ENCODE measurements at regions not wholly inside any gene's neighbourhood (a gene's known extent, or its start where the extent isn't known, plus 50 kb on each side); places are given as distances from the start of the nearest gene placed in this dataset.

DNA sequence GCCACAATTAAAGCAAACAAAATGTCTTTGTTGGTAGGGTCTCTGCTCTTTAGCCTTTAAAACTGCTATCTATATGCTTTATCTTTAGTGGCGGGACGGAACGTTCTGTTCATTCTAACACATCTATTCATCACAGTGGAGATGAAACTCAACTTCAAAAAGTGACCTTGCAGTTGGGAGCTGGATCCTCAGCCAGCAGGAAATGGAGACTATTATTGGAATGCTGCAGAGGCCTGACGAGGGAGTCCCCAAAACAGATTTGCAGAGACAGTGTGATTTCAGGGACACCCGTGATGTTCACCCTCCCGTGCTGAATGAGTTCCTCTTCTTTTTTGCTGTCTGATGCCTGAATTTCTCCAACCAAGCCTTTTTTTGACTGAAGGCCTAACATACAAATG, 306.0 kb upstream of the SHH start:
- Histone ChIP-seq H3K27me3 (ENCODE audit: insufficient read depth, poor library complexity, severe bottlenecking) (no peaks in the 10 kb centered on the region), H3K9me3 (ENCODE audit: severe bottlenecking) (no peaks in the 10 kb centered on the region), H3K4me1 (ENCODE audit: insufficient read depth, poor library complexity, severe bottlenecking) (no peaks in the 10 kb centered on the region), H3K4me3 (ENCODE audit: severe bottlenecking) (no peak overlapping the region), H3K36me3 (ENCODE audit: low read depth) (no peaks in the 10 kb centered on the region), H3K27ac (ENCODE audit: poor library complexity, severe bottlenecking) (no peak overlapping the region)
- TF ChIP-seq, protein P1, sequence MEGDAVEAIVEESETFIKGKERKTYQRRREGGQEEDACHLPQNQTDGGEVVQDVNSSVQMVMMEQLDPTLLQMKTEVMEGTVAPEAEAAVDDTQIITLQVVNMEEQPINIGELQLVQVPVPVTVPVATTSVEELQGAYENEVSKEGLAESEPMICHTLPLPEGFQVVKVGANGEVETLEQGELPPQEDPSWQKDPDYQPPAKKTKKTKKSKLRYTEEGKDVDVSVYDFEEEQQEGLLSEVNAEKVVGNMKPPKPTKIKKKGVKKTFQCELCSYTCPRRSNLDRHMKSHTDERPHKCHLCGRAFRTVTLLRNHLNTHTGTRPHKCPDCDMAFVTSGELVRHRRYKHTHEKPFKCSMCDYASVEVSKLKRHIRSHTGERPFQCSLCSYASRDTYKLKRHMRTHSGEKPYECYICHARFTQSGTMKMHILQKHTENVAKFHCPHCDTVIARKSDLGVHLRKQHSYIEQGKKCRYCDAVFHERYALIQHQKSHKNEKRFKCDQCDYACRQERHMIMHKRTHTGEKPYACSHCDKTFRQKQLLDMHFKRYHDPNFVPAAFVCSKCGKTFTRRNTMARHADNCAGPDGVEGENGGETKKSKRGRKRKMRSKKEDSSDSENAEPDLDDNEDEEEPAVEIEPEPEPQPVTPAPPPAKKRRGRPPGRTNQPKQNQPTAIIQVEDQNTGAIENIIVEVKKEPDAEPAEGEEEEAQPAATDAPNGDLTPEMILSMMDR (IDR thresholded peaks at IDR 0.05; ENCODE audit: poor library complexity, severe bottlenecking), result no peak
- ATAC-seq (ENCODE audit: low read depth), result no peak
- no peak for DNase-seq (ENCODE audit: low spot score)

DNA sequence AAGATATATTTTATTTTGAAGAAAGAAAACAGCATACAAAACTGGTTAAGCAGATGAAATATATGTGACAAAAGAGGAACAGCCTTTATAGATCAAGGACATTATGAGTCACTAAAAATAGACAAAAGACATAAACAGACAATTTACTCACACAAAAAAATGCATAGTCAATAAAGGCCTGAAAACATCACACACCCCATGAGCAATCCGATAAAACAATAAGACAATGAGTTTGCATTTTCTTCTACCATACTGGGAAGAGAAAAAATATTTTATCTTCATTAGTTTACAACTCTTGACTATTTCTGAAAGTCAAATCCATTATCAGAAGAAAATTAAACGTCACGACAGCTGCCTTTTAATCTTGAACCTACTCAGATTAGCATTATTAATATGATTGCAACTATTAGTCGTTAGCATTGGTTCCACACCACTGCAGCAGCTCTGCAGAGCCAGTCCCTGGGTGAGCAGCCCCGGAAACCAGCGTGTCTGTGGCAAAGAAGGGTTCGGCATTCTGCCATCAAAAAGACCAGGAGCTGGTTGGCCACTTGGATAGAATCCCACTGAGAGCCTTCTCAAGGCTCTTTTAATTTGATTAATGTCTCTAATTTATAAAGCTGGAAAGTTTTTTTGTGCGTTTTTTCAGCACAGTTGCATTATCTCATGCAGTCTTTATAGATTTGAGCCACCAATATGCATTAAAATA, 305.4 kb upstream of the SHH start:
- H3K27me3 ChIP-seq (ENCODE audit: insufficient read depth, poor library complexity, severe bottlenecking), result no peaks in the 10 kb centered on the region
- no peak overlapping the region for H3K27ac ChIP-seq (ENCODE audit: poor library complexity, severe bottlenecking)
- ATAC-seq (ENCODE audit: low read depth), result no peak
- H3K4me1 ChIP-seq (ENCODE audit: insufficient read depth, poor library complexity, severe bottlenecking), result no peaks in the 10 kb centered on the region
- H3K4me3 ChIP-seq (ENCODE audit: severe bottlenecking), result no peak overlapping the region
- TF ChIP-seq, protein P1 (IDR thresholded peaks at IDR 0.05; ENCODE audit: poor library complexity, severe bottlenecking), result no peak
- no peak for DNase-seq (ENCODE audit: low spot score)
- H3K9me3 ChIP-seq (ENCODE audit: severe bottlenecking), result no peaks in the 10 kb centered on the region
- no peaks in the 10 kb centered on the region for H3K36me3 ChIP-seq (ENCODE audit: low read depth)

DNA sequence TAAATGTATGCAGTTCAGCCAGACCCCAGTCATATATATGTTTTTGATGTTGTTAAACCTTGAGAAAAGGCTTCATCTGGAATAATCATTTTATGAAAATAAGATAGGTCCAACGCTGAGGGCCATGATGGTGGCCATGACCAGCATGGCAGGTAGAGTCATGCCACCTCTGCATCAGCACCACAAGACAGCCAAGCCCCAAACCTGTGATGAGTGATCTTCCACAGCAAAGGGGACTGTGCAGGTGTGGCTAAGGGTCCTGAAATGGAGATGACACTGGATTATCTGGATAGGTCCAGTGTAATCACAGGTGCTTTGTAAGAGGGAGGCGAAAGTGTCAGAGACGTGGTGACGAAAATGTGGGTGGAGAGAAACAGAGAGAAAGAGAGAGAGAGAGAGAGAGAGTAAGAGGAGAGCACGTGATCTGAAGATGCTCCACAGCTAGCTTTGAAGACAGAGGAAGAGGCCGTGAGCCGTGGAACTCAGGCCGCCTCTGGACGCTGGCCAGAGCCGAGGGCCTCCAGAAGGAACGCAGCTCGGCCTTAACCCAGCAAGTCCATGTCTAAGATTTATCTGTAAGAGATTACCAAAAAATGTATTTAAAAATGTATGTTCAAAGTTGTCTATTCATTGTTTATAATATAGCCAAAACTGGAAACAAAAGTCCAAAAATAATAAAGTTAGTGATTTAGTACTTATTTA, 304.4 kb upstream of the SHH start:
- no peaks in the 10 kb centered on the region for H3K27me3 ChIP-seq (ENCODE audit: insufficient read depth, poor library complexity, severe bottlenecking)
- no peak for DNase-seq (ENCODE audit: low spot score)
- TF ChIP-seq, protein P1 (IDR thresholded peaks at IDR 0.05; ENCODE audit: poor library complexity, severe bottlenecking), result no peak
- H3K9me3 ChIP-seq (ENCODE audit: severe bottlenecking), result no peaks in the 10 kb centered on the region
- ATAC-seq (ENCODE audit: low read depth), result no peak
- no peaks in the 10 kb centered on the region for H3K36me3 ChIP-seq (ENCODE audit: low read depth)
- no peak overlapping the region for H3K4me3 ChIP-seq (ENCODE audit: severe bottlenecking)
- no peaks in the 10 kb centered on the region for H3K4me1 ChIP-seq (ENCODE audit: insufficient read depth, poor library complexity, severe bottlenecking)
- no peak overlapping the region for H3K27ac ChIP-seq (ENCODE audit: poor library complexity, severe bottlenecking)

DNA sequence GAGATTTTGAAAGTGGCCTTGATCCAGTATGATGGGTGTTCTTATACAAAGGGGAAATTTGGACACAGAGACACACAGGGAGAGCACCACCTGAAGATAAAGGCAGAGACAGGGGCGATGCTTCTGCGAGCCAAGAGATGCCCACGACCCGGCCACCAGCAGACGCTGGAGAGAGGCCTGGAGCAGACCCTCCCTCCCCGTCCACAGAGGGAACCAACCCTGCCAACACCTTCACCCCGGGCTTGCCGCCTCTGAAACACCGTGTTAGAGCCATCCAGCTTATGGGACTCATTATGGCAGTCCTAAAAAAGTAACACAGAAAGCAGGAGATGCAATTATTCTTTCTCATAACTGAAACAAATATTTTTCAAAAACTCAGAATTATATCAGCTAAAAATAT, 303.3 kb upstream of the SHH start:
- TF ChIP-seq, protein P1 (IDR thresholded peaks at IDR 0.05; ENCODE audit: poor library complexity, severe bottlenecking), result no peak
- DNase-seq (ENCODE audit: low spot score) (no peak), ATAC-seq (ENCODE audit: low read depth) (no peak)
- Histone ChIP-seq H3K4me3 (ENCODE audit: severe bottlenecking) (no peak overlapping the region), H3K27me3 (ENCODE audit: insufficient read depth, poor library complexity, severe bottlenecking) (no peaks in the 10 kb centered on the region), H3K9me3 (ENCODE audit: severe bottlenecking) (no peaks in the 10 kb centered on the region), H3K36me3 (ENCODE audit: low read depth) (no peaks in the 10 kb centered on the region), H3K4me1 (ENCODE audit: insufficient read depth, poor library complexity, severe bottlenecking) (no peaks in the 10 kb centered on the region), H3K27ac (ENCODE audit: poor library complexity, severe bottlenecking) (no peak overlapping the region)

DNA sequence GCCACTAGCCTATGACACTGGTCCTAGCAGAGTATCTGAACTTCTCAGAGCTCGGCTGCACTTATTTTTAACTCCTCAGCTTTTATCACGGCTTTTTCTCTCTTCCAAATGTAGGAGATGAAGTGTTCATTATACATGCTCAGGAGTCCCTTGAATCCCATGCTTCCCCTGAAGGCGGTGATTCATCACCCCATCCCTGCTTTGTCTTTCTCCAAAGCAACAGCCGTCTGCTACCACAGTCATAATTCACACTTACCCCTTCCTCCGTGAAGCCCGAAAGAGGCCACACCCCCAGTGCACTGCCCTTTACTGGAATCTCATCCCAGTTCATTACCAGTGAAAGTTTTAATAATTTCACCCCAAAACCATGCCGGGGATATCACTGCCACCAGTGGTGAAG, 301.5 kb upstream of the SHH start:
- H3K9me3 ChIP-seq (ENCODE audit: severe bottlenecking), result no peaks in the 10 kb centered on the region
- H3K36me3 ChIP-seq (ENCODE audit: low read depth), result no peaks in the 10 kb centered on the region
- peak; percentile 46; the same call in 2 of the 3 replicates for ATAC-seq (ENCODE audit: low read depth)
- no peaks in the 10 kb centered on the region for H3K4me1 ChIP-seq (ENCODE audit: insufficient read depth, poor library complexity, severe bottlenecking)
- H3K27ac ChIP-seq (ENCODE audit: poor library complexity, severe bottlenecking), result no peak overlapping the region
- DNase-seq (ENCODE audit: low spot score), result no peak
- H3K27me3 ChIP-seq (ENCODE audit: insufficient read depth, poor library complexity, severe bottlenecking), result no peaks in the 10 kb centered on the region
- TF ChIP-seq, protein P1 (IDR thresholded peaks at IDR 0.05; ENCODE audit: poor library complexity, severe bottlenecking), result no peak
- H3K4me3 ChIP-seq (ENCODE audit: severe bottlenecking), result no peak overlapping the region

Measured in RWPE2 (cell line).